ENCODE measurements at regions not wholly inside any gene's neighbourhood (a gene's known extent, or its start where the extent isn't known, plus 50 kb on each side); places are given as distances from the start of the nearest gene placed in this dataset.
A peak's percentile ranks its signal among the peaks of the same experiment; 100 is the strongest.
"Not testable (repeated sequence)": the region's sequence is repeated elsewhere in the genome, so short reads cannot be mapped to it uniquely, and the experiment has no call there.

GRCh38 chr6:134667111-134667510, 282.8 kb downstream of the ALDH8A1 start:
- DNase-seq = no peak

DNA sequence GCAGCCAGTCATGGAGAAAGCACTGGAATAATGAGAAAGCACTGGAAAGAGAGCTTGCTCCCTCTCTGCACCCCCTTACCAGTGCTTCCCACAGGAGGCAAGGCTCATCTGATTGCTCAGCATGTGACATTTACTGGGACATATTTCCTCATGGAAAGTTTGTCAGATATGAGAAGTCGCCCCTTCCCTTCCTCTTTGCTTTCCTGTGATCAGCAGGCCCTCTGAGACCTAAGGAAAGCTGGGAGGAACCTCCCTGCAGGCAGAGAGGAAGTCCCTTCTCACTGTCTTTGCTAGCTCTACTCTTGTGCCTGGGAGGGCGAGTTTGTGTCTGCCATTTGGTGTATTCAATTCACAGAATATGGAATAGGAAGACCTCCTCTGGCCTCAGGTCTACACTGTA, 283.8 kb downstream of the ALDH8A1 start:
- DNase-seq = no peak

DNA sequence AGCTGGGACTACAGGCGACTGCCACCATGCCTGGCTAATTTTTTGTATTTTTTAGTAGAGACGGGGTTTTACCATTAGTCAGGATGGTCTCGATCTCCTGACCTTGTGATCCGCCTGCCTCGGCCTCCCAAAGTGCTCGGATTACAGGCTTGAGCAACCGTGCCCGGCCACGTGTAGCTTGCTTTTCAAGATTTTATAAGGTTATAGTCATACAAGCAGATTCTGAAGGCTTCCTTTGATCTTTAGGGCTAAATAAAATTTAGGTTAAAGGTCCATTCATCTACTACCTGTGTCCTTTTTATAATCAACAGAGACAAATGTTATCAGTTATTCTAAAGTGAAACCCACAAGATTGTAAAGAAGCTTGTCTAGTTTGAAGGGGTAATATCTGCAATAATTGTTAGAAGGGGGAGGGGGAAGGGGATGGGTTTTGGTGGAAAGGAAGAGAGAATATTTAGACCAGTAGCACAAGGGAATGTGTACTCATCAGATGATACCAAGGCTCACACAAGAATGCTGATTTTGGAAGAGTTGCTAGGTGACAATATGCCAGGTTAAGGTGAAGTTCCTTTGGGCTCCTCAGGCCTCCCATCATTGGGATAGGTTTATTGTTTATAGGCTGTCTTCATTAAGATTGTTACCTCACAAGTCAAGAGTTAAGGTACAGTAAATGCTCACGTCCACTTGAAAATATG, 284.7 kb downstream of the ALDH8A1 start:
- no peak for DNase-seq

GRCh38 chr6:134663800-134664535, 285.9 kb downstream of the ALDH8A1 start:
- DNase-seq = no peak

- no peak for DNase-seq
Measured at GRCh38 chr6:134663356-134663755, 286.5 kb downstream of the ALDH8A1 start.

- DNase-seq = no peak
Measured at GRCh38 chr6:134662077-134662700, 287.7 kb downstream of the ALDH8A1 start.

DNA sequence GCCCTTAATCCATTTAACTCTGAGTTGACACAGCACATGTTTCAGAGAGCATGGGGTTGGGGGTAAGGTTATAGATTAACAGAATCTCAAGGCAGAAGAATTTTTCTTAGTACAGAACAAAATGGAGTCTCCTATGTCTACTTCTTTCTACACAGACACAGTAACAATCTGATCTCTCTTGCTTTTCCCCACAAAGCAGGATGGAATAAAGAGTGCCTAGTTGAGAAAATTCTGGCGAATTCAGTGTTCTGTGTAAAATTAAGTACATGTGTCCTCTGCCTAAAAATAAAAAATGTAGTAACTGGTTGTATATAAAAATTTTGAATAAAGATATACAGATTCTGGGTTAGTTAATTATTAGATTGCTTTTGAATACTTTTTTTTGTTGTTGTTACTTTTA, 290.0 kb downstream of the ALDH8A1 start:
- not testable (repeated sequence) for DNase-seq

DNA sequence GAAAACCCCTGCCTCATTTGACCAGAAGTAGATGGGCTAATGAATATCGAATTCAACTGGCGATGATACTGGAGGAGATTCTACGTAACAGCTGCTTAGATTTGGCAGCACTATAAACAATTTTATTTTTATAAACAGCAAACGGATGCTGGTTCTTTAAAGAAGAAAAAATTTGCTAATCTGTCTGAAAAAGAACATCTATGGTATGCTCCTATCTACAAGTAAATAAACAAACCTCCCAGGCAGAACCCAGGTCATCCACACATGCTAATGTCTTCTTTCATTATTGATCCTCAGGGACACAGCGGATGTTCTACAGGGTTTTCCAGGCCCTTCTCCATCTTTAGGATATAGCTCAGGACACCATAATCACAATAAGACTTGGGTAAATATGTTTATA, 291.3 kb downstream of the ALDH8A1 start:
- no peak for DNase-seq

GRCh38 chr6:134657751-134658527, 292.0 kb downstream of the ALDH8A1 start:
- no peak for DNase-seq

GRCh38 chr6:134657343-134657742, 292.6 kb downstream of the ALDH8A1 start:
- no peak for DNase-seq

DNA sequence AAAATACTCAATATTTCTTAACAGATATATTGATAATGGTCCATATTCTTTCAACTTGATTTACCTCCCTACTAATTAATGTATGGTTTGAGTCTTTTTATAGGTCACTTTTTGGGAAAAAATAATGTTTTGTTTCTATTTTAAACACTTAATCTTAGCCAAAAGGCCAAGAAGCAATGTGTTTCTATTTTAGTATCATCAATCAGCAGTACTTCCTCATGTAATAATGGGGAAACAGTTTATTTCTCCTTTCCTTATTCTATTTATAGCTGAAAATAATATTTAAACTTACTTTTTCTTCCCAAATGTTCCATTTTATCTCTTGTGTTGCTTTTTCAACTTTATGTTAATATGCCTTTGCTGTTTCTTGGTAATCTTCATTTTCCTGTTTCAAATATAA, 295.1 kb downstream of the ALDH8A1 start:
- no peak for DNase-seq

- no peak for DNase-seq
Measured at GRCh38 chr6:134651519-134651918, 298.4 kb downstream of the ALDH8A1 start.

GRCh38 chr6:134647861-134648260, 302.0 kb downstream of the ALDH8A1 start:
- no peak for DNase-seq

DNA sequence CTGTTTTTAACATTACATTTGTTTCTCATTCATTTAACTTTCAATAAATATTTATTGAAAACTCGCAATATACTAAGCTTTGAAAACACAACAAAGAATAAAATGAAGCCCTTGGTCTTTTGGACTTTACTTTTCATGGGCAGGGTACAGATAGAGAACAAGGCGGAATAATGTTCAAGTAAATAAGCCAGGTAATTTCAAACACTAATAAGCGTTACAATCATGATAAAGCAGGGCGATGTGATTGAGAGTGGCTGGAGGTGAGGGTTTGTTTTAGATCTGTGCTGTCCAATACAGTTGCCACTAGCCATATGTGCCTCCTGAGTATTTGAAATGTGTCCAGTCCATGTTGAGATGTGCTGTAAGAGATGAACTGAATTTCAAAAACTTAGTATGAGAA, 307.1 kb downstream of the ALDH8A1 start:
- no peak for DNase-seq

DNA sequence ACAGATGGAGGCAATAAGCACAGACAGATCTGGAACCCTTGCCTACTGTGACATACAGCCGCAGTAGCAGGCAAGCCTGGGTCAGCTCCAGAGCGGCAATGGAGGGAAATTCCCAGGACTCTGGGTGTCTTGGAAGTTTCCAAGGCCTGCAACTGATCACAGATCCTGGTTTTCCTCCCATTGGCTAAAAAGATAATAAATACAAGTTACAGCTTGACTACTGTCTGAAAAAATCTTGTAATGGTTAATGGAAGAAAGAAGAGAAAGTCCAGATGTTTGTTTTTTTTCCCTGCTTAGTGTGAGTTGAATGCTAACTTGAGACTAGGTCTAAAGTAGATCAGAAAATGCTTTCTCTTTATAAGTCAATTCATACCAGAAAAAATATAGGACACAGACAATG, 307.6 kb downstream of the ALDH8A1 start:
- DNase-seq = no peak

DNA sequence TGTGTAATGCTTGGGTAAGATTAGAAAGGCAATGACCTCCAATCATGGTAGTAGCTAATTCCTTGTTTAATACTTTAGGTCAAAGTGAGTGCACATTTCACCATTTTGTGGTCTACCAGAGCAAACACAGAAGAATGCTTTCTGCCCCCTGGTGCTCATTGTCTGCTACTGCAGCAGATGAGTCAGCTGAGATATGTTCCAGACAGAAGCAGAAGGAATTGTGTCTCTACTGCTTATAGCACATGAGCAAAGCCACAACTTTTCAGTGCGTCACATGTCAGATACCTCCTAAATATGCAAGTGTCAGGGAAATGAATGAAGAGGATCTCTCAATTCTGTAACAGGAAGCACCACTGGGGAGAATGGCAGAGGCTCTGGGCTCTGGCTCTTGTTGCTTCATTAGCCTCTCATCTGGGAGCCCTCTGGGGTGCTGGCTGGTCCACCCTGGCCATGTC, 308.9 kb downstream of the ALDH8A1 start:
- DNase-seq = peak; percentile 70

DNA sequence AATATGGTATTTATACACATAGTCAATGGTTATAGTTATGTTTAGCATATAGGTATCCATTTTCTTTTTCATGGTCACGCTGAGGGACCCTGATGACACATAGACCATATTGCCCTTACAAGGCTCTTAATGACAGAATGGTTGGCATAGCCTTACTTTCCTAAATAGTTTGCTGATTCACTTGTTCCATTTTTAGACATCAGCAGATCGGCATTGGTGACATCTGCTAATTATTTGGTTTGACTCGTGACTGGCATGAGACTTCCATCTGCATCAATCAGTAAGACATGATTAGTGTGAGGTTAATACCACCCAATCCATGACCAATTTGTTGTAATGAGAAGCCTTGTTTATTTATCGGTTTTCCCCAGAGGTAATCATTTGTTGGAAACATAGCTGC, 309.7 kb downstream of the ALDH8A1 start:
- no peak for DNase-seq

- DNase-seq = no peak
Measured at GRCh38 chr6:134637847-134638437, 312.0 kb downstream of the ALDH8A1 start.

GRCh38 chr6:134637282-134637681, 312.6 kb downstream of the ALDH8A1 start:
- no peak for DNase-seq

DNA sequence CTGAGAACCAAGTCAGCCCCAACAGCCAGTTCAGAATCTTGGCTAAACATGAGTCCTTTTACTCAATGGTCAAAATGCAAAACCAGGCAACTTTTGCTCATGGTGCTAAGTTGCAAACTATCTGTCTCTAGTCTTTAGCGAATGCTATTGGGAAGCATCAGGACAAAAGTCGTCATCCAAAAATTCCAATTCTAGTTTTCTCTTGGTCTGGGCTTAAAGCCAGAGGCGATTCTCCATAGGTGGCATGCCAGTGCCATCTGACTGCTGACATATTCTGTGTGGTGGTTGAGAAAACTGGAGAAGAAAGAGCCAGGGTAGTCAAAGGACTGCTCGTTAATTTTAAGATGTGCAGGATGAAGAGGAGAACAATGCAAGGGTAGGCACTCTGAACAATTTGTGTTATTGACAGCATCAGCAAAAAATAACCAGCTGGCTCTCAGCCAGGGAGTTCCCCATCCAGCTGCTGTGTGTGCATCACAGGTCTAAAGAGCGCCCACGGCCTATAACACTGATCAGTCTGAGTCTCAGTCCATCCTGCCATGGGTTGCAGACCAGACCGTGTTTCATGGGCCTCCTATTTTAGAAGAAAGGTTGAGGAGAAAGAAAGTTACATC, 313.6 kb downstream of the ALDH8A1 start:
- DNase-seq = no peak

DNA sequence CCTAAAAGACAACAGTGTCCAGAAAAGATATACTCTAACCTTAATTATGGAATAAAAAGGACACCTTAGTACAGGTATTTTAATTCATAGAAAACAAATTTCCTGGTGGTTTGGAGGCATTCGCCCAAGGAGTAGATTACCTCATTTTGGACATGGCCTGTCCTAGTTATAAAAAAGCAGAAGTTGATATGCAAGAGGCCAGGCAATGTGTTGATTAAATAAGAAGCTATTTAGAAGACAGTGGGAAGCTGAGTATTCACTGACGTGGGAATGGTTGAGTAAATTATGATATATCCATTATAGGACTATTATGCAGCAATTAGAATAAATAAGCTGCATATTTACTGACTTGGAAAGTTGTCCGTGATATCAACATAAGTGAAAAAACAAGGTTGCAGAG, 314.9 kb downstream of the ALDH8A1 start:
- no peak for DNase-seq

DNA sequence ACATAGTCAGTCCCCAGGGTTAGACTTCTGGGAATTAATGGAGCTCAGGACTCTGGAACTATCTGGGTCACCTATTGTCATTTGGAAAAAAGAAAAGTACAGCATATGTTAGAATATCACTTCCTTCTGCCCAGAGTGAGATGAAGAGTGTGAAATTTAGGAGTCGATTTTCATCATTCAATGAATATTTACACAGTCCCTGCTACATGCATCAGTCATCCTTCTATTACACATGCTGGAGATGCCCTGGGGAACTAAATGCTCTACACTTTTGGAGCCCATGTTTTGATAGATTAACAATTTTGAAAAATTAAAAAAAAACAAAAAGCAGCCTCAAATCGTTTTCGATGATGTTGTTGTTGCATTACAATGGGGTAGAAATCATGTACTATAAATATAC, 315.4 kb downstream of the ALDH8A1 start:
- DNase-seq = no peak
